ENCODE measurements at regions not wholly inside any gene's neighbourhood (a gene's known extent, or its start where the extent isn't known, plus 50 kb on each side); places are given as distances from the start of the nearest gene placed in this dataset.

DNA sequence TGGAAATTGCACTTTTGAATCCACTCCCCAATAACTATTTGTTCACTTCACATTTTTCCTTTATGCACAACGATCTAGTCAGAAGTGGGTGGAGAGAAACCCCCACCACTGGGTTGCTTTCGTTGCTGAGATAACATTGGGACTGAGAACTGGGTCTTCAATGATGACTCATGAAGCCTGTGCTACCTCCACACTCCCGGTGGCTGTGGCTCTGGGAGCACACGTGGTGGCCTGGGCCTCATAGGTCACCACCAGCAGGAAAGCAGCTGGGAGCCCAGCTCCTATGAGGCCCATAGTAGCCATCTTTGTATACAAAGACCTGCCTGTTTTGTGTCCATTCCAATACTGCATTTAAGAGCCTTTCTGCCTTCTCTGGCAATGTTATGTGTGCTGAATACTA, 178.0 kb upstream of the SASH1 start:
- DNase-seq, result no peak

DNA sequence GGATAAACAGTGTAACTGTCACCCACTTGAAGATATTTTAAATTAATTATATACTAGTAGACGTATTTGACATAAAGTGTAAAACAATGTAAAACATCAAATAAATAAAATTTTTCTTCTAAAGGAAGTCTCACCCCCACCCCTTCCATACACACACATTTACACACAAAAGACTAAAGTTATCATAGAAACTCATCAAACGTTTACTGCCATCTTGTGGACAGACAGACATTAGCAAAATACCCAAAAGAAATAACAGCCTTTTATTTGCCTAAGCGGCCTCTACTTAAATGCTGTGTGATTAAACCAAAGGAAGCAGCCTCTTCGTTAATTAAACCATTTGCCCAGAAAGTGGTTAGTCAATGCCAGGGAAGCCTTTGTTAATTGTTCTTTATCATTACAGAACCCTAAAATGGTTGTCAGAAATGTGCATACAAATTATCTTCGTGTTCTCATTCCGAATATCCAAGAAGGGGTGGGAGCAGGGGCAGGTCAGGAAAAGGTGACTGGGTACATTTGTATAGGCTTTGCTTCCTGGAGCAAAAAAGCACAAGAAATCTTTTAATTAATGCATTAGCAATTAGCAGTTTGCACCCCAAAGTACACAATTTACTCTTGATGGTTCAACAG, 176.2 kb upstream of the SASH1 start:
- peak; percentile 75 for DNase-seq

GRCh38 chr6:148169706-148170105, 172.9 kb upstream of the SASH1 start:
- DNase-seq, result no peak

DNA sequence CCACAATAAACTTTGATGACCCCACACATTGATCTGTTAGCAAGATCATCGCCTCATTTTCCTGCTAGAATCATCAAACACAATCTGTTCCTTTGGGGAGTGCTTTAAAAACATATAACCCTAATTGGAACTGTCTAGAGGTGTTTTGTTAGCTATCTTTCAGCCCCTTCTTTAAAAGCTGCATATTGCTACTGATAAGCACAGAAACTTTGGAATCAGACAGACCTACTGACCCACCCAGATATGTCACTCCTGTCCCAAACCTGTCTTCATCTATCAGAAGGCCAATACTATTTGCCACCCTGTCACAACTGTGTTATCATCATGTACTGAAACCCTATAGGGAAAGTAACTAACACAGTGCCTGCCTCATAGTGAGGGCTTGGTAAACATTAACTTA, 172.4 kb upstream of the SASH1 start:
- DNase-seq, result no peak

DNA sequence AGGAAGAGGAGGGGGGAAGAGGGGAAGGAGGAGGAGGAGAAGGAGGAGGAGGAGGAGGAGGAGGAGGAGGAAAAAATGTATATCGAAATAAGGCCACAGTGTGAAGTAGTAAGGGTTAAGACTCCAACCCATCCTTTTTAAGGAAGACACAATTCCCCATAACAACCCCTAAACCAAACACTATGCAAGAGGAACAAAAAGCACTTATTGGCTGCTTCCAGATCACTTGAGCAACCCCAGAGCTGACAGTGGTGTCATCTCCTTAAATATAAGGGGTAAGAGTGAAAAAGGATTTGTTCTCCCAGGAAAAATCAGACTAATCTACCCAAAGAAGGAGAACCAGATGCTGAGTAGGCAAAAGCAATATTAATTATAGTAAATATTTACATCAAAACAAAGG, 169.1 kb upstream of the SASH1 start:
- no peak for DNase-seq

DNA sequence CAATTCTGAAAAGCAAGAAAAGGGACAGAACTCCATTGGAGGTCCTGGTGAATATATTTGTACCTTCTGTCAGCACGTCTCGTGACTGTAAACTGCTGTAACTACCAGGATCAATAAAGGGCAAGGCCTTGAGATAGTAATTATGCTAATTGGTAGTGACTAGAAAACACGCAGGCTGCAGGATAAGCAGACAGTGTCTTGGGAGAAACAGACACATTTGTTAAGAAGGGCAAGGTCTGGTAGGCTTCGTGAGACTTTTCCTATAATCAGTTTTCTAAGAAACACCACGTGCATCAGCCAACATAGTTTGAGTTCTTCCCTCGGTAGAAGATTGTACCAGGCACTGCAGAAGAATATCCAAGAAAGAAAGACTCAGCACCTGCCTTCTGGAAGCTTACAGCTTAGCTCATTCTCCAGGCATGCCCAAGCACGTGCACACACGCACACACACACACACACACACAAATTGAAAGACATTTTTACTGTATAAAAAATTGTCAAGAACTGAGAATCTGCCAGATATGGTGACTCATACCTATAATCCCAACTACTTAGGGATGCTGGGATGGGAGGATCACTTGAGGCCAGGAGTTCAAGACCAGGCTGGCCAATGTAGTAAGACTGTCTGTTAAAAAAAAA, 167.0 kb upstream of the SASH1 start:
- DNase-seq, result no peak

GRCh38 chr6:148177589-148178233, 164.9 kb upstream of the SASH1 start:
- DNase-seq, result peak; percentile 40

DNA sequence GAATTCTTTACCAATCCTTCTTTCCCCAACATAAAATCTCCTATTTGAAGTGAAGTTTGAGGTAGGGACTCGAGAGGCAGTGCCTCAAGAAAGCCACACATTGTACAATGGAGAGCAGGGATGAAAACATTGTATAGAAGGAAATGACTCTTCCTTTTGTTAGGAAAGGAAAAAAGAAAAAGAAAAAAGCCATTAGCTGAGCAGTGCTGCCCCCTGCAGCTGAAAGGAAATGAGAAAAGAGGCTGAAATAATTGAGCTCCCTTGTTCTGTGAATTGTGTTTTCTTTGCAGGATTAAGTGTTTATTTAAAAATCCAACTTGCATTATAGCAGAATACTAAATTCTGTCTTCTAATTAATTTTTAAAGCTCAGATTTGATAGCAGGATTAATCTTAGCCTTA, 162.9 kb upstream of the SASH1 start:
- DNase-seq, result no peak

GRCh38 chr6:148182378-148182777, 160.3 kb upstream of the SASH1 start:
- DNase-seq, result no peak

DNA sequence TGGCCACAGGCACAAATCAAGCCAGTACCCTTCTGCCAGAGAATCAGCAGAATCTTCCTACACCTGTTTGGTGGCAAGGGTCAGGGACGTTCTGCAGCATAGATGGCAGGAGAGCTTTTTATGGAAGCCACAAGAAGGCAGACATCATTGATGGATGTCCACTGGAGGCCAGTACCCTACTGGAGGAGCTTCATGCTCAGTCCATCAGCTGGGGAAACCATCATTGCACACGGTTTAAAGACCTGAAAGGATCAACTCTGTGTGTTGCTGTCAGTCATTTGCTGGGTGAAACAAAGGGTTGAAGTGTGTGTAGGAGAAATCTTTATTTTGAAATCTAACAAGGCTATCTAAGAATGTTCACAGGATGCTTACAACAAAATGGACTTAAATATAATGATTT, 158.9 kb upstream of the SASH1 start:
- DNase-seq, result no peak

GRCh38 chr6:148186916-148187315, 155.7 kb upstream of the SASH1 start:
- DNase-seq, result no peak

DNA sequence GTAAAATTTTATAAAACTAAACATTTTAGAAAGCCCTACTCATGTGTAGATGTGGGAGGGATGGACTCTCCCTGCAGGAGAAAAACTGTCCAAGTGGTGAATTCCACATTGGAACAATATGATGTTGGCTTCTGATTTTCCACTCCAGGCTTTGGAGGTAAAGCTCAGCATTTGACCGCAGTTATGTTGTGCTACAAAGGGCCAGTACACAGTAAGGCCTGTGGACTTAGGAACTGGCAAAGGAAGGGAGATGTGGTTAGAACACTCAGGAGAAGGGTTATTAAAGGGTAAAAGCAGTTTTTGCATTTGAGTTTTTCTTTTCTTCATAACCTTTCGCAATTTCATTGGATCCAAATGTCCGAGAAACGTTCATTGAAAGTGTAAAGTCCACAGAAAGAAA, 150.3 kb upstream of the SASH1 start:
- DNase-seq, result no peak

DNA sequence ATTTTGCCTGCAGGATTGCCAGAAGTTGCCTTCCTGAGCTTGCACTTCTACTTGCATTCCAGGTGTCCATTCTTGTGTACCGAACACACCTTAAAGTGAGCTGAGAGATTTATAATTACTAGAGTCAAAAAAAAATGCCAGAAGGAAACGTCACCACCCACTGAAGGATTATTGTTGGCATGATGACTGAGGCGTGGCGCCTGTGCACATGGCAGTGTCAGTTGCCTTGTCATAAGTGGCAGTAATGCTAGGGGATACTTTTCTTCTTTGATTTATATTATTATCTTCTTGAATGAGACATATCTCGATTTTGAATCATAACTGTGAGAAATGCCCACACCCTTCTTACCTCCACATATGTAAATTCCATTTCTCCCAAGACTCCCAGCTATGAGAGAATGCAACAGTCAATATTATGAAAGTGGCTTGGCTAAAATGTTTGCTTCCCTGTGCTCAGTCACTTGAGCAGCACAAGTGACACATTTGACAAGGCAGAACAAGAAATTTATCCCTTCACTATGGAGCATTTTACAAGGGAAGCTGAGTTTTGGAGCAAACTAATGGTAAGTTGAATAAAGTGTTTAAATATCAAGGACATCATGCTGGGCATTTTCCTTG, 149.5 kb upstream of the SASH1 start:
- DNase-seq, result no peak

DNA sequence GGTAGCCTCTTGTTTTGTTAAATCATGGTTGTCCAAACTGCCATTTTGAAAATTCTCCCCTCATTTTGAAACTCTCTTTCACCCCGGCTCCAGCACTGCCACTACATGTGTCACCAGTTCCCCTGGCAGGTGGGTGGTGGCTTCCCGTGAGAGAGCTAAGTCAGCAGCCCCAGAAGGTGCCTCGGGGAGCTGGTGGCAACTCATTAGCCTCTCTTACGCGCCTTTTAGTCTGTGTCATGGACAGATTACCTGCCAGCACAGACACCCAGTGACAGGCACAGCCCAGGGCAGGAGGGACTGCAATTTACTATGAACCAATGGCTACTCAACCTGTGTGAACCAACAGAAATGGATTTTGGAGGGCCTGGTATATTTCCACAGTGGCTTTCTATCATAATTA, 147.1 kb upstream of the SASH1 start:
- no peak for DNase-seq

DNA sequence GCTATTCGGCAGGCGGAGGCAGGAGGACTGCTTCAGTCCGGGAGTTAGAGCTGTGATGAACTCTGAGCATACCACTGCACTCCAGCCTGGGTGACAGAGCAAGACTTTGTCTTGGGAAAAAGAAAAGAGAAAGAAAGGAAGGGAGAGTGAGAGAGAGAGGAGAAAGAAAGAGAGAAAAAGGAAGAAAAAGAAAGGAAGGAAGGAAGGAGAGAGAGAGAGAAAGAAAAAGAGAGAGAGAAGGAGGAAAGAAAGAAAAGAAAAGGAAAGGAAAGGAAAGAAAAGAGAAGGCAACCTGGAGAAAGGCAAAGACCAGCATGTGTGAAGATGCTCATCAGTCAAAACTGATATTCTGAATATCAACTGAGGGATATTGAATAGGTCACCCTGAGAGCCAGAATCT, 143.1 kb upstream of the SASH1 start:
- no peak for DNase-seq

DNA sequence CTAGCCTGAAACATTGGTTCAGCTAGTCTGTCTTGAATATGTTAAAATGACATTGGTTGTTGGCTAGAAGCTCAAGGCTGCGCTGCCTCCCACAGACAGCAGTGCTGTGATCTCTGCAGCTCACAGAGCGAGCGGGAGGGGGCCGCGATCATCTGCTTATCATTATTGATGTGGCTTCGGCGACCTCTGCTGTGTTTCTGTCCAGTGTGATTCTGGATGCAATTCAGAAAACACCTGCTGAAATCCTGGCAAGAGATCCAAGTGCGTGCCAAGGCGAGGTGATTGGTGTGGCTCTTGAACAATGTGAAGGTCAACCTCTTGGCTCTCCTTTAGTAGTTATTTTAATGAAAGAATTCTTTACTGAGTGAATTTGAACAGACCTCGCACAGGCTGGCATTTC, 142.3 kb upstream of the SASH1 start:
- no peak for DNase-seq

GRCh38 chr6:148200781-148201180, 141.9 kb upstream of the SASH1 start:
- no peak for DNase-seq

DNA sequence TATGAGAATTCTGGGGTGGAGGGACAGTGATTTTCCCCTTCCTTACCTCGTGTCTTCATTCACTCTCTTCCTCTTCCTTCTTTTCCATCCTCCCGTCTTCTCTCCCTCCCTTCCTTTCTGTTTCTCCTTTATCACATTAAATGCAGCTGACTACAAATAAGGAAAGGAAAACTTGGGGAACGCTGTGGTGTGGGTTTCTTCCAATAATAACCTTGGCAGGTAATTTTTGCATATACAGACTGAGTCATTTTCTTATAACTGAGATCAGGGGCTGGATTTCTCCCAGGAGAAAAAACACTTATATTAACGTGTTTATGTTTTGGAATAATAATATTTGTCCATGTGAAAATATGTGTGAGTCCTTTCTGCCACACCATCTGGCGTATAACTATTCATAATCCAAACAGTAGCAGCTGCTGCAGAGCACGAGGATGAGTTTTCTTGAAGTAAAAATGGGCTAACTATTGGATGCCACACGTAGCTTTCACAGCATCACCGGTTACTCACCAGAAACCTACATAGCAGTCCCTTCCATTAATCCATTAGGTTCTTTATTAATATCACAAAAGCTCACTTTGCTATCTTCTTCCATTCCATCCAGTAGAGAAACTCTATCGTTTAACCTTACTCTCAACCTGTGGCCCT, 139.2 kb upstream of the SASH1 start:
- DNase-seq, result no peak

DNA sequence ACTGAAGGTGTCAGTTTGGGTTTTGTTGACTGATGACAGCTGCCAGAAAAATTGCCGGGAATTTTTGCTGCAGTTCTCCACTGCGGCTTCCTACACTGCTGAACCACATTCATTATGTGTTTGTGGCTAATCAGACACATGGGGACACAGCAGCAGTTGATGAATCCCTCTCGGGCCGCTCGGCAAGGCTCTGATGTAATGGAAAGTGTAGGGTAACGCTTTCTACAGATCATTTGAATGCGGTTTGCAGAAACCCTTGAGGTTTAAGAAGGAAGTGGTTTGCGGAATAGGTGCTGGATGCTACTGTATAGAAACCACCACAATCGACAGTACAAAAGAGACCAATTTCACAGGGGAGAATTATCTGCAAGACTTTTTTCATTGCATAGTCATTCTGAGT, 138.7 kb upstream of the SASH1 start:
- DNase-seq, result no peak

DNA sequence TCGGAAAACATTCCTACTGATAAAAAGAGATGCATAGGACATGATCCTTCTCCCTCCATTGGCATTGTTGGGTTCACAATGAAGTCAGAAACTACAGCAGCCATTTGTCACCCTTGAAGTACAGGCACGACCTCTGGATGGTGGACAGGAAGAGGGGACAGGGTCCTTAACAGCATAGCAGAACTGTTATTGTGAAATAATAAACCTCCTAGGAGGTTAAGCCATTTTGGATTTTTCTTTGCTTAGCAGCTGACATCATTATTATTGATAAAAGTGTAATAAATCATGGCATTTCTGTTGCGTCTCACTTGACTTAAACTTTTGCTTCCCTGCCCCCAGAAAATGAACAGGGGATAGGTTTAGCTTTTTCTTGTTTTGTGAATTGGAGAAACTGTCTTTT, 134.3 kb upstream of the SASH1 start:
- no peak for DNase-seq

GRCh38 chr6:148211777-148212324, 130.8 kb upstream of the SASH1 start:
- DNase-seq, result no peak

GRCh38 chr6:148212366-148212765, 130.3 kb upstream of the SASH1 start:
- DNase-seq, result no peak

DNA sequence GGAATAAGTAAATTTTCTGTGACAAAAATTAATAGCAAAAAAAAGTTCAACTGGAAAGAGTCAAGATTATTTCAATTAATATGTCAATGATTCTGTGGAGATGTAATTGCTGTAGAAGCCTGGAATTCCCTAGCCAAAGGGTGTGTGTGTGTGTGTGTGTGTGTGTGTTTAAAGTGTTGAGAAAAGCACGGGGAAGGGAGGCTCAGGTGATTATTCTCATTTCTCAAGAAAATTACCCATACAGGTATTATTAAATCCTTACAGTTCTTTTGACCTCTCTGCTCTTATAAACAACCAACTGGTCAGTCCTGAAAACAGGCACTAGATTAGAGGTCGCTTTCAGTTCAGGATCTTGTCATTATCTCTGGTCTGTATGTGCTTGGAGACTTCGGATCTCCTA, 129.3 kb upstream of the SASH1 start:
- no peak for DNase-seq
